HEK293T (cell line): ENCODE measurements at regions not wholly inside any gene's neighbourhood (a gene's known extent, or its start where the extent isn't known, plus 50 kb on each side); places are given as distances from the start of the nearest gene placed in this dataset.

Experiments used
- CTCF ChIA-PET: fragments of 350-600 bp; formaldehyde crosslinking; extraction: SDS; loops from one replicate; lab custom pipeline; 2021; ENCODE audit warnings: antibody characterized with exemption, inconsistent platforms; lab: Yijun Ruan, JAX
- POLR2A ChIA-PET: fragments of 350-600 bp; formaldehyde crosslinking; extraction: SDS; loops from one replicate; lab custom pipeline; 2020; ENCODE audit warnings: antibody characterized with exemption, inconsistent platforms; lab: Yijun Ruan, JAX
- DNase-seq: peaks from one replicate; pipeline ENCODE4 v3.0.0; 2012; ENCODE audit warnings: mixed read lengths; ENCODE audit errors: extremely low spot score
- ARNT ChIP-seq: fragments of 450-650 bp; IDR thresholded peaks from 2 replicates; pipeline ENCODE4 v1.6.1; 2017; ENCODE audit warnings: mild to moderate bottlenecking
- BHLHE40 ChIP-seq: fragments of 450-650 bp; IDR thresholded peaks from 2 replicates; pipeline ENCODE4 v1.6.1; 2016; ENCODE audit warnings: mild to moderate bottlenecking, moderate library complexity, borderline replicate concordance
- CTBP1 ChIP-seq: fragments of 450-650 bp; IDR thresholded peaks from 2 replicates; pipeline ENCODE4 v1.6.1; 2016; ENCODE audit warnings: borderline replicate concordance
- ELF4 ChIP-seq: fragments of 450-650 bp; IDR thresholded peaks from 2 replicates; pipeline ENCODE4 v1.6.1; 2017; ENCODE audit warnings: antibody characterized with exemption
- FOXA1 ChIP-seq: fragments of 450-650 bp; IDR thresholded peaks from 2 replicates; pipeline ENCODE4 v1.6.1; 2016; ENCODE audit warnings: mild to moderate bottlenecking
- FOXK2 ChIP-seq: fragments of 450-650 bp; IDR thresholded peaks from 2 replicates; pipeline ENCODE4 v1.6.1; 2016; ENCODE audit warnings: mild to moderate bottlenecking
- FOXM1 ChIP-seq: fragments of 450-650 bp; IDR thresholded peaks from 2 replicates; pipeline ENCODE4 v1.6.1; 2017; ENCODE audit warnings: mild to moderate bottlenecking, borderline replicate concordance
- HDGF ChIP-seq: fragments of 450-650 bp; IDR thresholded peaks from 2 replicates; pipeline ENCODE4 v1.6.1; 2017; ENCODE audit warnings: antibody characterized with exemption, borderline replicate concordance
- L3MBTL2 ChIP-seq: fragments of 450-650 bp; conservative IDR thresholded peaks from 2 replicates; pipeline ENCODE4 v1.6.1; 2016; ENCODE audit warnings: mild to moderate bottlenecking
- LEF1 ChIP-seq: fragments of 450-650 bp; IDR thresholded peaks from 2 replicates; pipeline ENCODE4 v1.6.1; 2017; ENCODE audit warnings: mild to moderate bottlenecking, borderline replicate concordance
- NFRKB ChIP-seq: fragments of 450-650 bp; IDR thresholded peaks from 2 replicates; pipeline ENCODE4 v1.6.1; 2016; ENCODE audit warnings: mild to moderate bottlenecking, moderate library complexity
- PKNOX1 ChIP-seq: fragments of 450-650 bp; IDR thresholded peaks from 2 replicates; pipeline ENCODE4 v1.6.1; 2016
- SP1 ChIP-seq: fragments of 450-650 bp; IDR thresholded peaks from 2 replicates; pipeline ENCODE4 v1.6.1; 2017
- SUZ12 ChIP-seq: fragments of 450-650 bp; IDR thresholded peaks from 2 replicates; pipeline ENCODE4 v1.6.1; 2016; ENCODE audit warnings: mild to moderate bottlenecking
- TARDBP ChIP-seq: fragments of 450-650 bp; IDR thresholded peaks from 2 replicates; pipeline ENCODE4 v1.6.1; 2016
- ZNF384 ChIP-seq: fragments of 450-650 bp; IDR thresholded peaks from 2 replicates; pipeline ENCODE4 v1.6.1; 2016

- ChIA-PET POLR2A (no interaction called here), CTCF (no interaction called here)
- DNase-seq, result no peak
- TF ChIP-seq FOXM1 (no peak), NFRKB (no peak), HDGF (no peak), BHLHE40 (no peak), FOXK2 (no peak), LEF1 (no peak), CTBP1 (no peak), SP1 (no peak)
Observed at GRCh38 chr1:55846051-55846450, 630.9 kb upstream of the USP24 start.

- ChIA-PET CTCF (interaction anchor here (0.6 to 0.7 kb wide), 3 partner anchors 17 to 699 kb away, joined by 3 to 5 read pairs (median 4); no protein-coding TSS in a partner anchor), POLR2A (no interaction called here)
- TF ChIP-seq CTBP1 (no peak), TARDBP (no peak), FOXA1 (no peak), NFRKB (no peak), L3MBTL2 (no peak), FOXM1 (no peak), SP1 (no peak), ELF4 (no peak), ZNF384 (no peak), BHLHE40 (no peak), SUZ12 (no peak), PKNOX1 (no peak), FOXK2 (no peak), HDGF (no peak), LEF1 (no peak), ARNT (no peak)
- no peak for DNase-seq
Observed at GRCh38 chr1:55844322-55844721, 629.2 kb upstream of the USP24 start.

GRCh38 chr1:55839626-55840025, 624.5 kb upstream of the USP24 start:
- TF ChIP-seq PKNOX1, result no peak
- no peak for TF ChIP-seq L3MBTL2
- TF ChIP-seq NFRKB, result no peak
- no peak for TF ChIP-seq LEF1
- TF ChIP-seq FOXM1, result no peak
- TF ChIP-seq BHLHE40, result no peak
- TF ChIP-seq TARDBP, result no peak
- no peak for TF ChIP-seq FOXK2
- TF ChIP-seq FOXA1, result no peak
- TF ChIP-seq CTBP1, result no peak
- TF ChIP-seq ZNF384, result no peak
- TF ChIP-seq SUZ12, result no peak
- TF ChIP-seq ELF4, result no peak
- TF ChIP-seq SP1, result no peak
- DNase-seq, result no peak
- CTCF ChIA-PET, result no interaction called here
- POLR2A ChIA-PET, result interaction anchor here (0.7 kb wide), 1 partner anchor 19 kb away, joined by 3 read pairs; no protein-coding TSS in a partner anchor

- POLR2A ChIA-PET, result no interaction called here
- DNase-seq, result no peak
- TF ChIP-seq NFRKB (no peak), LEF1 (no peak), ARNT (no peak), HDGF (no peak), L3MBTL2 (no peak), FOXK2 (no peak), CTBP1 (no peak), FOXM1 (no peak), ZNF384 (no peak)
- CTCF ChIA-PET, result no interaction called here
Observed at GRCh38 chr1:55839221-55839620, 624.1 kb upstream of the USP24 start.

GRCh38 chr1:55836086-55836485, 620.9 kb upstream of the USP24 start:
- CTCF ChIA-PET, result no interaction called here
- POLR2A ChIA-PET, result no interaction called here
- DNase-seq, result no peak
- TF ChIP-seq TARDBP (no peak), ARNT (no peak), ELF4 (no peak), FOXK2 (no peak), HDGF (no peak), BHLHE40 (no peak), CTBP1 (no peak), FOXA1 (no peak), FOXM1 (no peak)

- POLR2A ChIA-PET, result interaction anchor here (0.6 kb wide), 1 partner anchor 249 kb away, joined by 3 read pairs; no protein-coding TSS in a partner anchor
- CTCF ChIA-PET, result no interaction called here
- DNase-seq, result no peak
- no peak for TF ChIP-seq ARNT
- TF ChIP-seq ELF4, result no peak
- no peak for TF ChIP-seq TARDBP
- no peak for TF ChIP-seq BHLHE40
- TF ChIP-seq ZNF384, result no peak
- TF ChIP-seq LEF1, result no peak
- no peak for TF ChIP-seq FOXM1
- TF ChIP-seq SUZ12, result no peak
- TF ChIP-seq FOXK2, result no peak
- TF ChIP-seq PKNOX1, result no peak
- no peak for TF ChIP-seq HDGF
- TF ChIP-seq FOXA1, result no peak
- TF ChIP-seq SP1, result no peak
- no peak for TF ChIP-seq CTBP1
- TF ChIP-seq L3MBTL2, result no peak
- no peak for TF ChIP-seq NFRKB
Observed at GRCh38 chr1:55833529-55834091, 618.4 kb upstream of the USP24 start.
